OCI-LY1 (cell line): ENCODE measurements at regions not wholly inside any gene's neighbourhood (a gene's known extent, or its start where the extent isn't known, plus 50 kb on each side); places are given as distances from the start of the nearest gene placed in this dataset.

Source experiments
- CTCF ChIP-seq: fragments of 200-600 bp; sonication (generic), shearing (Covaris generic); IDR thresholded peaks from 2 replicates; pipeline ENCODE4 v1.5.1; 2017; ENCODE audit warnings: mild to moderate bottlenecking, antibody characterized with exemption, low read length, moderate library complexity, mixed read lengths
- EZH2 ChIP-seq: fragments of 200-600 bp; sonication (generic), shearing (Covaris generic); IDR thresholded peaks from 2 replicates; pipeline ENCODE4 v1.8.0; 2017; ENCODE audit warnings: borderline replicate concordance, mixed run types, mild to moderate bottlenecking, antibody characterized with exemption, low read length, moderate library complexity, mixed read lengths

- TF ChIP-seq CTCF (no peak), EZH2 (no peak)
These were observed 198.7 kb downstream of the MEIS1 start for GRCh38 chr2:66633631-66634030.
